ENCODE measurements at regions not wholly inside any gene's neighbourhood (a gene's known extent, or its start where the extent isn't known, plus 50 kb on each side); places are given as distances from the start of the nearest gene placed in this dataset.
"Not testable (repeated sequence)": the region's sequence is repeated elsewhere in the genome, so short reads cannot be mapped to it uniquely, and the experiment has no call there.

DNA sequence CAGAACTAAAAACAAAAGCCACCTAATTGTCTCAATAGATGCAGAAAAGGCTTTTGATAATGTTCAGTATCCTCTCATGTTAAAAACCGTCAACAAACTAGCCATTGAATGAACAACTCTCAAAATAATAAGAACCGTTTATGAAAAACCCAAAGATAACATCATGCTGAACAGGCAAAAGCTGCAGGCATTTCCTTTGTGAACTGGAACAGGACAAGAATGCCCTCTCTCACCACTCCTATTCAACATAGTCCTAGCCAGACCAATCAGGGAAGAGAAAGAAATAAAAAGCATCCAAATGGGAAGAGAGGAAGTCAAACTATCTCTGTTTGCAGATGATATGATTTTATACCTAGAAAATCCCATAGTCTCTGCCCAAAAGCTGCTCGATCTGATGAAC, 179.6 kb upstream of the EDNRB start:
- DNase-seq (ENCODE audit: low read depth in 3 of 3, low spot score in 2 of 3) = no peak

DNA sequence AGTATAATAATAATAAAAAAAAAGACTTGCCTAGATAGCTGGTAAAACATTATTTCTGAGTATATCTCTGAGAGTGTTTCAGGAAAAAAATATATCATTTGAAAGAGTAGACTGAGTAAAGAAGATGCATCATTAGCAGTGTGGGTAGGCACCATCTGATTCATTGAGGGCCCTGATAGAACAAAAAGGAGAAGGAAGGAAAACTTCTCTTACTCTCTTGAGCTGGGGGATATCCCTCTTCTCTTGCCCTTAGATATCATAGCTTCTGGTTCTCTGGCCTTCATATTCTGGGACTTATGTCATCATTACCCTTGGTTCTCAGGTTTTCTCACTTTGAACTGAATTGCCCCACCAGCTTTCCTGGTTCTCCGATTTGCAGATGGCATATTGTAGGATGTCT, 177.6 kb upstream of the EDNRB start:
- no peak for DNase-seq (ENCODE audit: low read depth in 3 of 3, low spot score in 2 of 3)

DNA sequence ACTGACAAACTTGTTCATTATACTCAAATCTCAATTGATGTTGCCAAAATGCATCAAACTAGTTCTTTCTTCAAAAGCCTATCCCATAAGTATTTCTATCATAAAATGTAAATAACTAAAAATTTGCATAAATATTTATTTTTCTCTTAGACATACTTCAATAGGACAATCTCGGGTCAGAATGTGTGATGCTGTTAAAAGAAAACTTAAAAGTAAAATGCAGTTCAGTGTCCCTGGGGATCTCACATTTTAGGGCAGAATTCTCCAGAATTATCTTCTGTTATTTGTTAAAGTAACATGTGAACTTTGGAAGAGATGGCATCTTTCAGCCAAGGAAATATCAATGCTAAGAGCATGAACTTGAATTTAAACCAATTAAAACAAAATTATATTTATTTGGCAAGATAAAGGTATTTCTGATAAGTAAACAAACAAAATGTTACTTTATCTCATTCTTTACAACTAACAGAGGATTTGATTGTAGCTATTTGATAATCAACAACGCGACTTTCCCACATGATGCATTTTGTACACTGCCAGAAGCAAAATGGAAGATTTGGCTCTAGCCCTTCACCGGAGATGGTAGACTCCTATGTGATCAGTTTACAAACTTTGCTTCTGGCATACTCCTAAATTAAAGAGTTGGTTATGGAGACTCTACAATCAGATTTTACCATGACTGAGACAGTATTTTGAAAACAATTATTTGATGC, 169.5 kb upstream of the EDNRB start:
- no peak for DNase-seq (ENCODE audit: low read depth in 3 of 3, low spot score in 2 of 3)

DNA sequence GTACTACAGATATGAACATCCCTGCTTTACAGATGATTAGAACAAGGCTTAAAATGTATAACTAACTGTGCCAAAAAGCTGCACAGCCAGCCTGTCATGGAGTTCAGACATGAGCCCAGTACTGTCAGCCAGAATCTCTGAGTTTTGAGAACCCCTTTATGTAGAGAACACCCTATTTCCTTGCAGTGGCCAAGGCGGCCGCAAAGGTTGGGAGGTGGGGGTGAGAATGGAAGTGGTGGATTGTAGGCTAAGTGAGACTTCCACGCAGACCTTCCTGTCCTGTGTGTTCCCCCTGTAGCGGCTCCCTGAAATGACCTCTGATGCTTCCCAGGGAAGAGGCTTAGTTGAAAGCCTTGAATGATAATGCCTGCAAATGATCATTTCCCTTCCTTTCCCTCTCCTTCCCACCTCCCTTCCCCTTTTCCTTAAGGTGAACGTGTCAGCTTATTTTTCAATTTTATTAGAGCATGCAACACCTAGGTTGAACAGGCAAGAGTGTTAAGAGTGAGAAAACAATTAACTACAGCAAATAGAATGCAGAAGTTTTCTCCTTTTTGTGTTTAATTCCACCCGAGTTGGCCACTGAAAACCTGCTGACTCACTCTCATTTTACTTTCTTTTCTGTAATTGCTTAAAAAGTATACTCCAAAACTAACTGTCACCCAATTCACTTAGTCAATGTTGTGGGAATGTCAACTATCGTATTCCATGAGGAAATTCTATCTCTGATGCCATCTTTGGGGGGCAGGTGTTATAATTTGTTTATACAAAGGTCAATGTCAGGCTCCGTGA, 167.0 kb upstream of the EDNRB start:
- no peak for DNase-seq (ENCODE audit: low read depth in 3 of 3, low spot score in 2 of 3)

DNA sequence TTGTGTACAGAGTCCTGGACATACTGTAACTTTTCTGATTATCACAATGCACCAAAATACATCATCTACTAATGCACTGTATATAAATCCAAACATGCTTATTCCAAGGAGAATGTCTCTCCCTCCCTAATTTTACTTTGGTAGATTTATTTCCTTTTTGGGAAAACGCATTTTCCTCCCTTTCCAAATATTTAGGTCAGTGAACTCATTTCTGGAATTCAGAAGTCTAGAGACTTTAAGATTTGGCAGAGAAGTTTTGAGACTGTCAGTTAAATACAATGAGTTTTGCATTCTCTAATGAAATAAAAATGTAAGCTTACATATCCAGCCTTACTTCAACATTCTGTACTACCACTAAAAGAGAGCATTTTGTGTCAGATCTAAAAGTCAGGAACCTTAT, 165.8 kb upstream of the EDNRB start:
- no peak for DNase-seq (ENCODE audit: low read depth in 3 of 3, low spot score in 2 of 3)

DNA sequence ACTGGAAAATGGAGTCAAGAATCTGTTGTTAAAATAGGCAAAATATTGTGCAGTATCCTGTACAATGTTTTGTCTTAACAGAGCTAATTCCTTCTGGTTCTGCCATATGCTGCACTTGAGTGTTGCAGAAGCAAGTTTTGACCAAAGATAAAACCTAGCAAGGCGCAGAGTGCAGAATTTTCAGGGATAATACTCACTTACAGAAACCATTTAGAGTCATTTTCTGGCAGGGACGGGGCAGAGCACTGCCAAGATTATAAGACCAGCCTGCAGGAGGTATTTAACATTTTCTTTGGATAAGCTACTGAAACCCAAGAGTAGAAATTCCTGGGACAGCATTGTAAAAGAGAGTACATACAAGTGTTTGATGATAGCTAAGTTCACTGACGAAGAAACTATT, 159.5 kb upstream of the EDNRB start:
- DNase-seq (ENCODE audit: low read depth in 3 of 3, low spot score in 2 of 3) = no peak

DNA sequence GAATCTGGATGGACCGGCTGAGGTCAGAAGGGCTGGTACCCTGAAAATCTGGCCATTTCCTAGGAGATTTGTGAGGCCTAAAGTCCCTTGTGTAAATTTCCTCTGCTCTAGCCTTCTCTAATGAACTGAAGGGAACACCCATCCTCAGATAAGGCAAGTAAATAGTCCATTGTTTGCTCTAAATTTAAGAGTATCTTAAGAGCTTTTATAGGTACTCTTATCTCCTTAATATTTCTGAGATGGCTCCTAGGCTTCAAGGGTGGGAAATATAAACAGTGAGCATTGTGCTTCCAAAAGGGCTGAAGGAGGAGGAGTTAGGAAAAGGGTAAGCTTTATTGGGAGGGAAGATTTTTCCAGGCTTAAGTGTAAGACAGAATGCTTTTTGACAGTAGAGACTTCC, 148.7 kb upstream of the EDNRB start:
- no peak for DNase-seq (ENCODE audit: low read depth in 3 of 3, low spot score in 2 of 3)

DNA sequence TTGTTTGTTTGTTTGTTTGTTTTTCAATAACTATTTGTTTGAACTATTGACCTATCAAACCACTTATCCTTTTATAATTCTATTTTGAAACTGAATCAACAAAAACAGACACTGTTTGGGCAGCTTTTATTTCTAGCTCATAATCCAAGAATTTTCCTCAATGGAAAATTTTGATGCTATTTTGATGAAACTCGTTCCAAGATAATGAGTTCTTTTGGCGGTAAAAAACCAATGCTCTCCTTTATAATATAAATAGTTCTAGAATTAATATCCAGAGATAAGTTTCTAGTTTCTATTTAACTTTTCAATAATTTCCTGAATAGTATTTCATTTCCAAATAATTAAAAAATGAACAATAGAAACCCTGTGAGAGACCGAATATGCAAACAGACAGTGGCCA, 146.5 kb upstream of the EDNRB start:
- DNase-seq (ENCODE audit: low read depth in 3 of 3, low spot score in 2 of 3) = no peak

DNA sequence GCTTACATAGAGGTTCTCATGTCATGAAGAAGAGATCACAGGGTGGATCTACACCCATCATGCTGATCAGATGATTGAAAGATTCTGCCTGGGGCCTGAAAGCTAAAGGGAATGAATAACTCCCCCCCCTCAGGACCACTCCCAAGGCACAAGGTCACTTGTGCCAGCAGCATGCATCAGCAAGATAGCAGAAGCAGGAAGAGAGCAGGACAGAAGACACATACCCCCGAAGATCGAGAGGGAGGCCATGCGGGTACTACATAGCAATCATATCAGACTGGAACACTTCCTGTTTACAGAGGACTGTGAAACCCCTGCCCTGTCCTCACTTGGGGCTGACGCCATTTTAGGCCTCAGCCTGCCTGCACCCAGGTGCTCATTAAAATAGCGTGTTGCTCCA, 143.2 kb upstream of the EDNRB start:
- no peak for DNase-seq (ENCODE audit: low read depth in 3 of 3, low spot score in 2 of 3)

DNA sequence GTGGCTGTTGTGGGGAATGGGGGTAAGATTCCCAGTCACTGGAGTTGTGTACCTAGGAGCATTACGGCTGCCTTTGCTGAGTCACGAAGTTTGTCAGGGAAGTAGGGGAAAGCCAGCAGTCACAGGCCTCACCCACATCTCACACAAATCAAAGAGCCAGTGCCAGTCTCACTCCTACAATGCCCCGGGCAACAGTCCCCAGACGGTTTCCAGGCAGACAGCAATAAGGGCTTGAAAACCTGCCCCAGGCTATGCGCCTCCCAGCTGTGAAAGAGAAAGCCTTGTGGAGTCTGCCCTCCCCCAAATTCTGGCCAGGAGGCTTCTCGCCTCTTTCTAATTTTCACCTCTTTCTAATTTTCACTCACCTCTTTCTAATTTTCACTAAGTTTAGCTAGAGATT, 142.3 kb upstream of the EDNRB start:
- DNase-seq (ENCODE audit: low read depth in 3 of 3, low spot score in 2 of 3) = no peak

DNA sequence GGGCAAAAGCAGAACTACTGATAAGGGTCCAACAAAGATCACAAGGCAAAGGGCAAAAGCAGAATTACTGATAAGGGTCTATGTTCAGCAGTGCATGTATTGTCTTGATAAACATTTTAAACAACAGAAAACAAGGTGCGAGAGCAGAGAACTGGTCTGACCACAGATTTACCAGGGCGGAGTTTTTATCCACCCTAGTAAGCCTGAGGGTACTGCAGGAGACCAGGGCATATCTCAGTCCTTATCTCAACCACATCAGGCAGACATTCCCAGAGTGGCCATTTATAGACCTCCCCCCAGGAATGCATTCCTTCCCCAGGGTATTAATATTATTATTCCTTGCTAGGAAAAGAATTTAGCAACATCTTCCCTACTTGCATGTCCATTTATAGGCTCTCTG, 138.2 kb upstream of the EDNRB start:
- DNase-seq (ENCODE audit: low read depth in 3 of 3, low spot score in 2 of 3) = not testable (repeated sequence)

DNA sequence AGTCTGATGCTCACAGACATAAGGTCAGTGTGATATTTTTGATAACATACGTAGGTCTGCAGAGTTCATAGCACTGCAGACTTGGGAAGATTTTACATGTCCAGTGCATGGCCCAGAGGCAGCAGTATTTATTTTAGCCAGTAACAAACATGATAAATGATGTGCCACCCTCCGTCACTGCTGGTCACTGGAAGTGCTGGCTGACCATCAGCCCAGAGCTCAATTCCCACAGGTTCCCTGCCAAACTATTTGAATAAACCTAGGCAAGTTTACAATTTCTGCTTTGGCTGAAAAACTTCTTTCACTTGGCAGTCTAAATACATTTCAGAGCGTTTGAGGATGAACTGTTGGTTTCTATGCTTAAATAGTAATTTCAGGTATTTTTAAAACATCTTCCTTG, 135.5 kb upstream of the EDNRB start:
- no peak for DNase-seq (ENCODE audit: low read depth in 3 of 3, low spot score in 2 of 3)

DNA sequence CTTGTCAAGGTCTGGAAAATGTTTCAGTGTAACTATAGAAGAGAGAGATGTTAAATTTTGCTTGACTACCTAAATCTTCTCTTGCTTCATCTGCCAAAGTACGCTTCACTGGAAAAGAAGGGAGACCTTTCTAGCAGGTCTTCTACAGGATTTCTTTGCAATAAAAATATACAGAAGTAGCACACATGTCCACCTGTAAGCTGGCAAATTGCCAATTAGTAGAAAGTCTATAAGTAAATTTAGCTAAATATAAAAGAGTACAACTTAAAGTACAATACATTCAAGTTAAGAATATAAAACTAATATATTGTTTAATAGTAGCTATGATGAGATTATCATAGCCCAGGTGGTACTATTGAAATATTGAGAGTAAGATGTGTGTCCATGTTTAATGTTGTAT, 128.5 kb upstream of the EDNRB start:
- DNase-seq (ENCODE audit: low read depth in 3 of 3, low spot score in 2 of 3) = no peak

DNA sequence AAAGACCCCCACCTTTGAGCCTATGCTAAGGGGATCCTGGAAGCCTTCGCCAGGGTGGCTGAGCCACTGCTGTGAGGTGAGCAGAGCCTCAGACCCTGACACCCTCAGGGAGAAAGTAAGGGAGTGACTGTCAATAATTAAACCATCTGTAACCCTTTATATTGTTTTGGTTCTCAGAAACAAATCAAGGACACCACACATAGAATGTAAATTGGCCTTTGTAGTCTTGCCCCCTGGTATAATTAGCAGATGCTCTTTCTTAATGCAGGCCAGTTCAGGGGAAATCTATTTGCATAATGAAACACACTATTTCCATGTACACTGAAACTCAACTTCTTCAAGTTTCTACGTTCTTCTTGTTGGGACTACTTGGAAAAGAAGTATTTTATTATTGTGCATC, 127.7 kb upstream of the EDNRB start:
- DNase-seq (ENCODE audit: low read depth in 3 of 3, low spot score in 2 of 3) = no peak

DNA sequence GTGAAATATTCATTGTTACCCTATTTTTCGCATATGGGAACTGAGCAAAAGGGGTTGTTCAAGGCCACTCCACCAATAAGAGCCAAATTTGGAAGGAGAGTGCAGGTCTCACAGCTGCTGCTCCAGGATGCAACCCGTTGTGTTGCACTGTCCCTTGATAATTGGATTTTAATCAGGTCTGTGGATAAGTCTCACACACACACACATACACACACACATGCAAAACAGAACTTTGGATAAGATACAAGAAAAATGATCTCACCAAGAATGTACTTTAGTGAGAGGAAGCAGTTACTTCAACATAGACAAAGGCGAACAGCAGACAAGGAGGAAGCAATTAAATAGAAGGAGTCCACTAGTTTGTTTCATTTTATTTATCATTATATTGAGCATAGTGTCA, 127.3 kb upstream of the EDNRB start:
- DNase-seq (ENCODE audit: low read depth in 3 of 3, low spot score in 2 of 3) = no peak

DNA sequence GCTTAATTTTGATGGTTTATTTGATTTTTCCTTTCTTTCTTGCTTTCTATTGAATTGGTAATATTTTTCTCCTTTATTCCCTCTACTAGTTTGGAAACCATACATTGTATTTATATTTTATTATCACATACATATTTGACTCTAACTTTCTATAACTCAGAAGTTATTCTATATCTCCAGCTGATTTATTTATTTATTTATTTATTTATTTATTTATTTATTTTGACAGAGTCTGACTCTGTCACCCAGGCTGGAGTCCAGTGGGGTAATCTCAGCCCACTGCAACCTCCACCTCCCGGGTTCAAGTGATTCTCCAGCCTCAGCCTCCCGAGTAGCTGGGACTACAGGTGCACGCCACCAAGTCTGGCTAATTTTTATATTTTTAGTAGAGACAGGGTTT, 122.7 kb upstream of the EDNRB start:
- not testable (repeated sequence) for DNase-seq (ENCODE audit: low read depth in 3 of 3, low spot score in 2 of 3)

DNA sequence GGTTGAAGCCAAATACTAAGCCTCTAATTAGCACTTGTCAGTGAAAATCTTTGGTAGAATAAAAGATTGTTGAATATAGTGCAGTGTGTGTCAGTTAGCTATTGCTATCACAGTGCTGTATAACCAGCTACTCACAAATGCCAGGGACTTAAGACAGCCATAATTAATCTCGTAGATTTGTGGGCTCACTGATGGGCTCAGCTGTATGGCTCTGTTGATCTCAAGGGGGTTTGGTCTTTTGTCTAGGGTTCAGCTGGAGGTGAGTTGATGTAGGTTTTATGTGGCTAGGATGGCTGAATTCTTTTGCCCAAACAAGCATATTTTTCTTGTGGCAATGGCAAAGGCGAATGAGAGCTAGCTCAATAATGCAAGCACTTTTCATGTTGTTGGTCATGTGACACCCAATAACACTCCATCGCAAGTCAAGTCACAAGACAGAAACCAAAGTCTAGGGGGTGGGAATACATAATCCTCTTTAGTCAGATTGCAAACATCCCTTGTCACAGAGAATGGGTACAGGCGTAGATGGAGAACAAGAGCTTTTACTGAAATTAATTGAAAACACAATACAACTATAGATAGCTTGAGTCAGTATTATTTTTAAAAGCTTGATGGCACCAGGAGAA, 121.7 kb upstream of the EDNRB start:
- DNase-seq (ENCODE audit: low read depth in 3 of 3, low spot score in 2 of 3) = no peak

DNA sequence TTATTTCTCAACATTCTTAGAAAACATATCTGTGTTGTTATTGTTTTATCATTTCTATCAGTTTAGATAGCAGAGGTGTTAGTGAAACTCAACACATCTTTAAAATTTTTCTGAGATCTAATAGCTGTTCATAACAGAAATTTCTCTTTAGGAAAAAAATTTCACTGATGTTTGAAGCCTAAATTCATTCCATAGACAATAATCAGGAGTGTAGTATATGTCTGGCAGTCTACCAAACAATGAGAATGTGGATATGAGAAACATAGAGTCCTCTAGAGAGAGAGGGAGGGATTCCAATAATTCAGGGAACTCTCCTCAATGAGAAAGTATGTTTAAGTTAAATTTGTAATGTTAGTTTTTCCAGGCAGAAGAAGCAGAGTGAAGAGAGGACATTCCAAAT, 118.2 kb upstream of the EDNRB start:
- no peak for DNase-seq (ENCODE audit: low read depth in 3 of 3, low spot score in 2 of 3)

DNA sequence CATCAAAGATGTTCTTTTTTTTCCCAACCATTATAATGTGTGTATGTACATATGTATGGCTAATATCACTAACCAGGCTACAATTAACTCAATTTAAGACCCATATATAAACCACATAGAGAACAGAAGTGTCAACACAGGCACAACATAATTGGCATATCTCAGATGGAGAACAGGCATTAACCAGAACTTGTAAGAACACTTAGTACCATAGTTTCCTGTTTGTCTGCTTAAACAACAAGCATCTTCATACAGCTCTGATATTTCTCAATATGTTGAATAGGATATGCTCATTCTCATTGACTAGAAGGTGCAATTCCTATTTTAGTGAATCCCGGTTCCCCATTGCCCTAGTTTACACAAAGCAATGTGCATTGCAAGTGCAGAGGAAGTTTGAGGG, 116.9 kb upstream of the EDNRB start:
- no peak for DNase-seq (ENCODE audit: low read depth in 3 of 3, low spot score in 2 of 3)

DNA sequence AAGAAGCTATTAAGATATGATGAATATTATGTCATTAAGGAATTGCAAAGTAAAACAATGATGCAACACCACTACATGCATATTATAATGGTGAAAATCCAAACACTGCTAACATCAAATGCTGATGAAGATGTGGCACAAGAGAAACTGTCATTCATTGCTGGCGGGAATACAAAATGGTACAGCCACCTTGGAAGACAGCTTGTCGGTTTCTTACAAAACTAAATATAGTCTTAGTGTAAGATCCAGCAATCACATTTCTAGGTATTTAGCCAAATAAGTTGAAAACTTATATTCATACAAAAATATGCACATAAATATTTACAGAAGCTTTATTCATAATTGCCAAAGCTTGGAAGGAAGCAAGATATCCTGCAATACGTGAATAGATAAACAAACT, 114.9 kb upstream of the EDNRB start:
- no peak for DNase-seq (ENCODE audit: low read depth in 3 of 3, low spot score in 2 of 3)

DNA sequence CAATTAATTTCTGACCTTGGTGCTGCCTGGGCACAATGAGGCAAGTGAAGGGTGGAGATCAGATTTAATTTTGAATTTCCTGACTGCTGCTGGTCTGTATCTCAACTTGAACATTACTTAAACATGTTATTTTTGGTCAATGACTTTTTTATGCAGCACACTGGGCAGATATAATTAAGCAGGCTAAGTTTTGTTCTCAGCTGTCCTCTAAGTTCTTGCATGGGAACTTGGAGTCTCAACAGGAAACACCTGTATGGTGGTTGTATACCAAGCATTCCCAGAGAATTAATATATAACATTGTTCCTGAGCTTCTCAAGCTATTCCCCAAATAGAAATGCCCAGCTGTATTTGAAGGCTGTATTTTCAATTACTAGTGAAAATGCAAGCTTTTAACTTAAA, 113.5 kb upstream of the EDNRB start:
- DNase-seq (ENCODE audit: low read depth in 3 of 3, low spot score in 2 of 3) = no peak

DNA sequence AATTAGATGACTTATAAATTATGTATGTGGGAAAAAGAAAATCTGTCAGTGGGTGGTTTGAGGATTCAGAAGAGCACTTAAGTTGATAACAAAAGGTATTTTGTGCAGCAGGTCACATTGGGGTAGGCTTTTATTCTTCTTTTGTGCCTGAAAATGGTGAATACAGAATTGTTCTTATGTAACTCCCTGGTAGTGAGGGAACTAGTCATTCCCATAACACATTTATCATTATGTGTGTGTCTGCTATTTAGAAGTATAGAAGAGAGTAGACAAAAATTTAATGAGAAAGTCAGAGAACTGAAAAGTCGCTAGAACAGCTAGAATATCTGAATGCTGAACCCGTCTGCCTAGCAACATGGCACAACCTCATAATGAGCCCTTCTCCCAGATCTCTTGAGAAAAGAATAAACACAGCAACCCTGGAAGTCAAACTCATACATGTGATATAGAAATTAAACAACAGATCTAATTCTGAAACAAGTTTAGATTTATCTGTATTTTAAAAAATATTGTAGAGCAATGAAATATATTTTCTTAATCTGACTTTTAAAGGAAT, 111.8 kb upstream of the EDNRB start:
- no peak for DNase-seq (ENCODE audit: low read depth in 3 of 3, low spot score in 2 of 3)

Data from right renal cortex interstitium (tissue), 3 donors.